H1 (cell line): ENCODE measurements at regions not wholly inside any gene's neighbourhood (a gene's known extent, or its start where the extent isn't known, plus 50 kb on each side); places are given as distances from the start of the nearest gene placed in this dataset.

ENCODE experiments used
- CTCF ChIA-PET: fragments of 300-600 bp; sonication (Branson Sonifier 250); formaldehyde crosslinking; loops from one replicate; lab custom pipeline; 2021; ENCODE audit not compliant: partially characterized antibody; lab: Charles Lee
- POLR2A ChIA-PET: fragments of 300-600 bp; sonication (Branson Sonifier 250); formaldehyde crosslinking; loops from one replicate; lab custom pipeline; 2021; ENCODE audit warnings: inconsistent platforms; ENCODE audit not compliant: partially characterized antibody; lab: Charles Lee
- DNase-seq, 2 experiments: peaks; one replicate each; pipeline versions ENCODE4 v3.0.0 to v3.0.0-alpha.2; 2010 to 2022; ENCODE audit warnings: low spot score in 2 of 2, low read depth in 1 of 2, mixed read lengths in 1 of 2
- FAIRE-seq: peaks from 2 replicates; lab custom pipeline; 2011; peaks lifted over from hg19 to GRCh38; lab: Jason Lieb, UNC
- H2AFZ ChIP-seq: 2 replicates; pipeline ENCODE4 v1.8.1; 2012; ENCODE audit warnings: low read length, inconsistent platforms
- H2AK5ac ChIP-seq: 2 replicates; pipeline ENCODE4 v1.6.1; 2013; ENCODE audit warnings: low read depth, low read length
- H2BK120ac ChIP-seq: replicated peaks from 2 replicates; pipeline ENCODE3; 2013; ENCODE audit warnings: low read depth, low read length, inconsistent platforms
- H2BK12ac ChIP-seq: 2 replicates; pipeline ENCODE4 v1.6.1; 2013; ENCODE audit warnings: low read depth, low read length
- H2BK15ac ChIP-seq: 2 replicates; pipeline ENCODE4 v1.6.1; 2013; ENCODE audit warnings: low read length
- H2BK20ac ChIP-seq: 2 replicates; pipeline ENCODE4 v1.6.1; 2013; ENCODE audit warnings: low read length
- H2BK5ac ChIP-seq: 2 replicates; pipeline ENCODE4 v1.6.1; 2013; ENCODE audit warnings: low read depth, low read length
- H3K14ac ChIP-seq: 2 replicates; pipeline ENCODE4 v1.6.1; 2013; ENCODE audit warnings: inconsistent platforms; ENCODE audit not compliant: insufficient read length
- H3K18ac ChIP-seq: 2 replicates; pipeline ENCODE4 v1.6.1; 2013; ENCODE audit warnings: low read length; ENCODE audit errors: extremely low read depth
- H3K23ac ChIP-seq: 2 replicates; pipeline ENCODE4 v1.6.1; 2013; ENCODE audit warnings: inconsistent platforms; ENCODE audit not compliant: insufficient read length
- H3K23me2 ChIP-seq: 2 replicates; pipeline ENCODE4 v1.6.1; 2013; ENCODE audit warnings: low read depth, low read length
- H3K27ac ChIP-seq: 2 replicates; pipeline ENCODE4 v1.6.1; 2011; ENCODE audit warnings: low read depth, low read length, inconsistent platforms
- H3K27me3 ChIP-seq, 4 experiments: replicated peaks in 1 of 4; 1 replicate in 1 of 4; 2 replicates in 3 of 4; pipeline versions ENCODE4 v1.6.1 to v1.8.1; 2011 to 2013; ENCODE audit warnings: low read length in 3 of 4, mild to moderate bottlenecking in 3 of 4, inconsistent platforms in 2 of 4, mixed read lengths in 2 of 4, moderate library complexity in 1 of 4; ENCODE audit not compliant: control insufficient read depth in 3 of 4, insufficient read depth in 3 of 4; ENCODE audit errors: extremely low read depth in 1 of 4
- H3K36me3 ChIP-seq, 4 experiments: 2 replicates each; pipeline versions ENCODE4 v1.6.1 to v1.8.1; 2011 to 2013; ENCODE audit warnings: mild to moderate bottlenecking in 4 of 4, low read length in 3 of 4, moderate library complexity in 2 of 4, control low read depth in 1 of 4, inconsistent platforms in 1 of 4; ENCODE audit not compliant: insufficient read depth in 4 of 4, control insufficient read depth in 2 of 4
- H3K4ac ChIP-seq: replicated peaks from 2 replicates; pipeline ENCODE3; 2013; ENCODE audit warnings: low read length, low read depth, mixed read lengths, inconsistent platforms; ENCODE audit not compliant: insufficient read length
- H3K4me1 ChIP-seq, 4 experiments: replicated peaks in 1 of 4; 1 replicate in 1 of 4; 2 replicates in 3 of 4; pipeline versions ENCODE4 v1.6.1 to v1.8.1; 2011 to 2013; ENCODE audit warnings: low read length in 3 of 4, inconsistent platforms in 2 of 4, mixed read lengths in 1 of 4; ENCODE audit not compliant: insufficient read depth in 4 of 4, control insufficient read depth in 3 of 4
- H3K4me2 ChIP-seq, 2 experiments: 2 replicates each; pipeline versions ENCODE4 v1.6.1 to v1.8.1; 2011 to 2013; ENCODE audit warnings: low read depth in 2 of 2, low read length in 2 of 2, control low read depth in 1 of 2, inconsistent platforms in 1 of 2, mild to moderate bottlenecking in 1 of 2; ENCODE audit not compliant: insufficient read depth in 1 of 2
- H3K4me3 ChIP-seq, 4 experiments: fragments of 200-600, 300-600 bp in 1 of 4; sonication (generic), shearing (Covaris generic), sonication (Bioruptor Twin) in 1 of 4; 2 replicates each; pipeline versions ENCODE4 v1.5.1 to v1.8.1; 2011 to 2016; ENCODE audit warnings: low read length in 4 of 4, low read depth in 3 of 4, control low read depth in 2 of 4, inconsistent platforms in 2 of 4, mild to moderate bottlenecking in 2 of 4, mixed read lengths in 1 of 4, moderate library complexity in 1 of 4; ENCODE audit not compliant: insufficient read depth in 2 of 4; ENCODE audit errors: extremely low read depth in 1 of 4
- H3K56ac ChIP-seq: replicated peaks from 2 replicates; pipeline ENCODE3; 2013; ENCODE audit warnings: low read depth, mild to moderate bottlenecking, mixed read lengths, low read length, inconsistent platforms; ENCODE audit not compliant: insufficient read length
- H3K79me1 ChIP-seq: 2 replicates; pipeline ENCODE4 v1.6.1; 2013; ENCODE audit warnings: low read depth, low read length, control low read depth
- H3K79me2 ChIP-seq, 2 experiments: 2 replicates each; pipeline versions ENCODE4 v1.6.1 to v1.8.1; 2012 to 2013; ENCODE audit warnings: low read length in 2 of 2, mild to moderate bottlenecking in 2 of 2, inconsistent platforms in 1 of 2; ENCODE audit not compliant: insufficient read depth in 2 of 2, control insufficient read depth in 1 of 2
- H3K9ac ChIP-seq, 4 experiments: replicated peaks in 1 of 4; 1 replicate in 1 of 4; 2 replicates in 3 of 4; pipeline versions ENCODE4 v1.6.1 to v1.8.1; 2011 to 2013; ENCODE audit warnings: low read depth in 3 of 4, low read length in 3 of 4, control low read depth in 2 of 4, mild to moderate bottlenecking in 2 of 4, moderate library complexity in 2 of 4, inconsistent platforms in 1 of 4; ENCODE audit errors: extremely low read depth in 1 of 4
- H3K9me3 ChIP-seq, 2 experiments: 2 replicates each; pipeline versions ENCODE4 v1.6.1 to v1.8.1; 2012 to 2013; ENCODE audit warnings: mild to moderate bottlenecking in 2 of 2, moderate library complexity in 2 of 2, control low read depth in 1 of 2, inconsistent platforms in 1 of 2, low read depth in 1 of 2, low read length in 1 of 2, mixed read lengths in 1 of 2; ENCODE audit not compliant: insufficient read depth in 2 of 2
- H4K20me1 ChIP-seq, 2 experiments: replicated peaks in 1 of 2; 2 replicates each; pipeline versions ENCODE3 to v1.8.1; 2011 to 2013; ENCODE audit warnings: inconsistent platforms in 2 of 2, low read length in 2 of 2, mild to moderate bottlenecking in 1 of 2; ENCODE audit not compliant: insufficient read depth in 2 of 2, control insufficient read depth in 1 of 2
- H4K5ac ChIP-seq: 2 replicates; pipeline ENCODE4 v1.6.1; 2013; ENCODE audit warnings: low read length, low read depth, mixed read lengths, inconsistent platforms; ENCODE audit not compliant: insufficient read length
- H4K8ac ChIP-seq: 2 replicates; pipeline ENCODE4 v1.8.0; 2013; ENCODE audit warnings: mild to moderate bottlenecking, moderate library complexity, low read length, inconsistent platforms; ENCODE audit not compliant: insufficient read depth; ENCODE audit errors: extremely low read depth
- H4K91ac ChIP-seq: replicated peaks from 2 replicates; pipeline ENCODE3; 2013; ENCODE audit warnings: low read length, mixed read lengths, inconsistent platforms; ENCODE audit not compliant: insufficient read length
- ASH2L ChIP-seq: fragments of 200-600, 300-600 bp; sonication (generic); IDR thresholded peaks from one replicate; pipeline ENCODE4 v1.7.1; 2017; ENCODE audit warnings: low read length
- CEBPB ChIP-seq: IDR thresholded peaks from 2 replicates; pipeline ENCODE4 v1.6.1; 2012; ENCODE audit warnings: low read depth, low read length
- CTBP2 ChIP-seq: IDR thresholded peaks from 2 replicates; pipeline ENCODE4 v1.7.0; 2011; ENCODE audit warnings: borderline replicate concordance, mild to moderate bottlenecking, moderate library complexity, mixed read lengths, low read length; ENCODE audit not compliant: insufficient read depth, insufficient read length
- EZH2 ChIP-seq: fragments of 200-600 bp; sonication (generic); IDR thresholded peaks from 2 replicates; pipeline ENCODE4 v1.7.1; 2012; ENCODE audit warnings: low read depth, mild to moderate bottlenecking, moderate library complexity, low read length, inconsistent platforms; ENCODE audit not compliant: severe bottlenecking
- SAP30 ChIP-seq: fragments of 300-600 bp; sonication (generic); IDR thresholded peaks from 2 replicates; pipeline ENCODE4 v1.7.1; 2012; ENCODE audit warnings: low read length, moderate library complexity, mild to moderate bottlenecking, inconsistent platforms; ENCODE audit not compliant: insufficient read depth, insufficient replicate concordance
- SIX5 ChIP-seq: IDR thresholded peaks from 2 replicates; pipeline ENCODE4 v1.6.1; 2011; ENCODE audit warnings: mild to moderate bottlenecking, low read depth, low read length
- SP2 ChIP-seq: IDR thresholded peaks from 2 replicates; pipeline ENCODE4 v1.6.1; 2012; ENCODE audit warnings: mild to moderate bottlenecking, low read length, inconsistent platforms
- ZNF274 ChIP-seq: IDR thresholded peaks from 2 replicates; pipeline ENCODE4 v1.7.0; 2012; ENCODE audit warnings: low read length, borderline replicate concordance; ENCODE audit errors: extremely low read depth
- WGBS, 2 experiments: shearing (Covaris generic) in 1 of 2; methylation state at CpG; one replicate each; pipeline versions ENCODE4 v1.1.6 to v1.1.7; 2013 to 2015; ENCODE audit warnings: low lambda C conversion rate in 2 of 2, mixed read lengths in 2 of 2, inconsistent platforms in 1 of 2, low coverage in 1 of 2, missing lambda C conversion rate in 1 of 2; ENCODE audit not compliant: insufficient replicate concordance in 2 of 2, insufficient coverage in 1 of 2, insufficient read length in 1 of 2; ENCODE audit errors: extremely low coverage in 1 of 2, missing lambda C conversion rate in 1 of 2; 5-methylcytosine and 5-hydroxymethylcytosine counted together
- TF ChIP-seq, protein P1 (sequence below): IDR thresholded peaks from 2 replicates; pipeline ENCODE4 v1.6.1; 2012; ENCODE audit warnings: low read length, inconsistent platforms
- TF ChIP-seq, protein P2 (sequence below): IDR thresholded peaks from 2 replicates; pipeline ENCODE4 v1.6.1; 2011; ENCODE audit warnings: low read depth, mild to moderate bottlenecking, low read length; ENCODE audit not compliant: insufficient read depth

DNA sequence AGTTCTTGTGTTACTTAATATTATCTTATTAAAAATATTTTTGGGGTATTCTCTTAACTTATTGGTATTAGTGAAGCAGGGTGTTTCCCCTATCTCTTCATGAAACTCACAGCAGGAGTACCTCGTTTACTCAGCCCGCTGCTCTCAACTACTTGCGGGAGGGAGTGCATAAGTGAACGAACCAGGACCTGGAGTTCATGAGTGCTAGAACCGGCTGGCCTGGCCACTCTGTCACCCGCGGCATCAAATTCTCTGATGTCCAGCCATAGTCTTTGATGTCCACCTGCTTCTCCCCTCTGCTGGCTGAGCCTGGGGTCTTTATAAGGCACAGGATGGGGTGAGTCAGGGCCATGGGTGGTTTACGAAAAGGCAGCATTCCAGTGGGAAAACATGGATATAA, 216.7 kb upstream of the ANO5 start:
- Histone ChIP-seq H3K18ac (no peak overlapping the region), H3K79me1 (no peaks in the 10 kb centered on the region), H4K91ac (no peak overlapping the region), H2BK12ac (no peak overlapping the region), H4K8ac (no peak overlapping the region), H4K5ac (no peak overlapping the region), H3K9ac (no peak overlapping the region), H3K56ac (no peak overlapping the region), H3K4me3 (no peak overlapping the region), H3K14ac (no peak overlapping the region), H2BK5ac (no peak overlapping the region), H4K20me1 (no peaks in the 10 kb centered on the region), H3K4me2 (no peak overlapping the region), H3K23ac (no peak overlapping the region), H3K27me3 (no peaks in the 10 kb centered on the region), H2AK5ac (no peak overlapping the region), H3K27ac (no peak overlapping the region), H2AFZ (peak overlapping the region; percentile 70; the same call in 1 of the 2 replicates), H3K23me2 (no peaks in the 10 kb centered on the region), H2BK15ac (no peak overlapping the region), H3K79me2 (no peaks in the 10 kb centered on the region), H3K4me1 (peaks cover 0 to 7% (median 0%) of the 10 kb centered on the region in 4 experiments; a peak in 3 of 7 replicates), H3K4ac (no peak overlapping the region), H3K36me3 (no peaks in the 10 kb centered on the region), H2BK120ac (no peak overlapping the region), H2BK20ac (no peak overlapping the region), H3K9me3 (no peaks in the 10 kb centered on the region)
- DNase-seq = peak in 1 of 2 experiments; percentile 44
- FAIRE-seq = no peak
- ChIA-PET CTCF (no interaction called here), POLR2A (no interaction called here)
- 86% methylated on average over 8 of the region's 8 CpGs; no CpG with 5 or more reads in 1 of the 2 experiments for WGBS, 2 experiments
- TF ChIP-seq SAP30 (no peak), EZH2 (no peak), SP2 (no peak), ASH2L (no peak), CEBPB (no peak), SIX5 (no peak), CTBP2 (no peak), ZNF274 (no peak)
- TF ChIP-seq, protein P1, sequence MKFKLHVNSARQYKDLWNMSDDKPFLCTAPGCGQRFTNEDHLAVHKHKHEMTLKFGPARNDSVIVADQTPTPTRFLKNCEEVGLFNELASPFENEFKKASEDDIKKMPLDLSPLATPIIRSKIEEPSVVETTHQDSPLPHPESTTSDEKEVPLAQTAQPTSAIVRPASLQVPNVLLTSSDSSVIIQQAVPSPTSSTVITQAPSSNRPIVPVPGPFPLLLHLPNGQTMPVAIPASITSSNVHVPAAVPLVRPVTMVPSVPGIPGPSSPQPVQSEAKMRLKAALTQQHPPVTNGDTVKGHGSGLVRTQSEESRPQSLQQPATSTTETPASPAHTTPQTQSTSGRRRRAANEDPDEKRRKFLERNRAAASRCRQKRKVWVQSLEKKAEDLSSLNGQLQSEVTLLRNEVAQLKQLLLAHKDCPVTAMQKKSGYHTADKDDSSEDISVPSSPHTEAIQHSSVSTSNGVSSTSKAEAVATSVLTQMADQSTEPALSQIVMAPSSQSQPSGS = no peak
- TF ChIP-seq, protein P2, sequence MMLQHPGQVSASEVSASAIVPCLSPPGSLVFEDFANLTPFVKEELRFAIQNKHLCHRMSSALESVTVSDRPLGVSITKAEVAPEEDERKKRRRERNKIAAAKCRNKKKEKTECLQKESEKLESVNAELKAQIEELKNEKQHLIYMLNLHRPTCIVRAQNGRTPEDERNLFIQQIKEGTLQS = no peak
